ENCODE measurements at regions not wholly inside any gene's neighbourhood (a gene's known extent, or its start where the extent isn't known, plus 50 kb on each side); places are given as distances from the start of the nearest gene placed in this dataset.

DNA sequence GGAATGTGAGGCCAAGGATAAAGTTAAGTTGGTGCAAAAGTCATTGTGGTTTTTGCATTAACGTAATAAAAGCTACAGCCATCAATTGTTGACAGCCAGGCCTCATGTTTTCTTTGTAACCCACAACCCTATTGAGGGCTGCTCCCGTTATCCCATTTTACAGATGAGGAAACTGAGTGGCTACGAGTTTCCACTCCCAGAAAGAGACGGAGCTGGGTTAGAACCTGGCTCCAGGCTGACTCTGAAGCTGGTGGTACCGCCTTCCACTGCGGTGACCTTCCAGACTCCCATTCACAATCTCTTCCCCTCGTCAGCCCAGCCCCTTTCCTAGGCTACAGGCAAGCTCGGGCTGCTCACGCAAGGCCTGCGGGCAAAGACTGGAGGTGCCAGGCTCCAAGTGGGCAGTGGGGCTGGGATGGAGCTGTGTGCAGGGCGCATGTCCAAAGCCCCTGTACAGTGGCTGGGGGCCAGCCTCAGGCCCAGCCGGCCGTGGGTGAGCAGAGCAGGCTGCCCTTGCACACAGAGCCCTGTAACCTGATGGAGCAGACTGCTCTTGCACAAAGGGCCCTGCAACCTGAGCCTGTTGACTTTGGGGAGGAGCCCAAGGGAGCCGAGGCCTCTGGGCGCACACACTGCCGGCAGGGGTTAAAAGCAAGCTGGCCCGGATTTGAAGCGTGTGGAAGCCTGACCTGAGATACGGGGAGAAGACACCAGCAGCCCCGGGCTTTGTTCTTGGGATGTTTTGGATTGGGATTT, 97.4 kb upstream of the TMPRSS2 start:
- DNase-seq (ENCODE audit: extremely low read depth, low read depth) = no peak
- H3K4me3 ChIP-seq (replicated peaks; ENCODE audit: low read depth, low read length) = no peak overlapping the region
- TF ChIP-seq, protein P1, sequence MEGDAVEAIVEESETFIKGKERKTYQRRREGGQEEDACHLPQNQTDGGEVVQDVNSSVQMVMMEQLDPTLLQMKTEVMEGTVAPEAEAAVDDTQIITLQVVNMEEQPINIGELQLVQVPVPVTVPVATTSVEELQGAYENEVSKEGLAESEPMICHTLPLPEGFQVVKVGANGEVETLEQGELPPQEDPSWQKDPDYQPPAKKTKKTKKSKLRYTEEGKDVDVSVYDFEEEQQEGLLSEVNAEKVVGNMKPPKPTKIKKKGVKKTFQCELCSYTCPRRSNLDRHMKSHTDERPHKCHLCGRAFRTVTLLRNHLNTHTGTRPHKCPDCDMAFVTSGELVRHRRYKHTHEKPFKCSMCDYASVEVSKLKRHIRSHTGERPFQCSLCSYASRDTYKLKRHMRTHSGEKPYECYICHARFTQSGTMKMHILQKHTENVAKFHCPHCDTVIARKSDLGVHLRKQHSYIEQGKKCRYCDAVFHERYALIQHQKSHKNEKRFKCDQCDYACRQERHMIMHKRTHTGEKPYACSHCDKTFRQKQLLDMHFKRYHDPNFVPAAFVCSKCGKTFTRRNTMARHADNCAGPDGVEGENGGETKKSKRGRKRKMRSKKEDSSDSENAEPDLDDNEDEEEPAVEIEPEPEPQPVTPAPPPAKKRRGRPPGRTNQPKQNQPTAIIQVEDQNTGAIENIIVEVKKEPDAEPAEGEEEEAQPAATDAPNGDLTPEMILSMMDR (IDR thresholded peaks at IDR 0.05; ENCODE audit: low read depth, low read length, missing control alignments) = no peak

DNA sequence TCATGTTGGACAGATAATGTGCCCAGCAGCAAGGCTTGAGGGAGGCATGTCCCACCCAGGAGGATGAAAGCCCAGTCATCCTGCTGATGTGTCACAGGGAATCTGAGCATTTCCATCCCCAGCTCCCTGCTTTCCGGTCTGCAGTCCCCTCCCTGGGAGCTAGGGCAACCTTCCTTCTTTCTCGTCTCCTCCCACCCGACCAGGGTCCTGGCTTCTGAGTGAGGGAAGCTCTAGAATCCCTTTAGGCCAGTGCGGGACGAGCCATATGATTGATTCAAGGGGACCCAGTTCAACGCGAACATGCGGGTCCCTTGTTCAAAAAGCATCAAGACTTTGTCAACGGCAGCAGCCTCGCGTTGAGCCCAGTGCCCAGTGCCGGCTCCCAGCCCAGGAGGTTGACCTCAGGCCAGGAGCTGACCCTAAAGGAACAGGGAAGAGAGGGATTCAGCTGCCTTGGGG, 96.7 kb upstream of the TMPRSS2 start:
- no peak overlapping the region for H3K4me3 ChIP-seq (replicated peaks; ENCODE audit: low read depth, low read length)
- TF ChIP-seq, protein P1 (IDR thresholded peaks at IDR 0.05; ENCODE audit: low read depth, low read length, missing control alignments) = no peak
- DNase-seq (ENCODE audit: extremely low read depth, low read depth) = no peak

DNA sequence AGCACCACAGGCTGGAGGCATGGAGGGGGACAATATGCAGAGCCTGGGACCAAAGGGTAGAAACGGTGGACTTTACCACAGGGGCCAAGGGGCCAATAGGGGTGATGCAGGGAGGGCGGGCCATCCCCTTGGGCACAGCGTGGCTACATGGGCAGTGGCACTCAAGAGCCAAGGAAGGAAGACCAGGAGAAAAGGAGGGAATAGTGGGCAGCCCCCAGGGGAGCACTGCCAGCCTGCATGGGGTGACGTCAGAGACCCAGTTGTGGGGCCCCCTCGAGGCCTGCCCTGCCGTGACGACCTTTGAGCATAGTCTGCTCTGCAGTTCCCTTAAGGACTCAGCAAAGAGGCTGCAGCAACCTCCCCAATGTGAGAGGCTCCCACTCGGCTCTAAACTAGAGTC, 95.5 kb upstream of the TMPRSS2 start:
- DNase-seq (ENCODE audit: extremely low read depth, low read depth) = no peak
- H3K4me3 ChIP-seq (replicated peaks; ENCODE audit: low read depth, low read length) = no peak overlapping the region
- TF ChIP-seq, protein P1 (IDR thresholded peaks at IDR 0.05; ENCODE audit: low read depth, low read length, missing control alignments) = no peak

DNA sequence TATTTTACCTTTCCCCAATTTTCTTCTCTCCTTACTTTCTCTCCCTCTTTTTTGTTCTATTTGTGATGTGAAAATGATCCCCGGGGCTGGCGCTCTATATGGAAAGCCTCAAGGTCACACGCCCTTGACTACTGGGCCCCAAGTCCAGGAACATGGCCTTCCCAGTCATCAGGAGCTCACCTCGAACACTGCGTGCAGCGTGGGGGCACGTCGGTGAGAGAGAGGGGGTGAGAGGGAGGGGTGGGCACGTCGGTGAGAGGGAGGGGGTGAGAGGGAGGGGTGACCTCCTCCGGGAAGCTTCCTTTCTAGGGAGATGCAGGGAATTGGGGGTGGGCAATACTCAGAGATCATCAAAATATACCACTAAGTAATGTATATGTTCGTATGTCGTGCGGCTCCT, 94.6 kb upstream of the TMPRSS2 start:
- no peak for DNase-seq (ENCODE audit: extremely low read depth, low read depth)
- TF ChIP-seq, protein P1 (IDR thresholded peaks at IDR 0.05; ENCODE audit: low read depth, low read length, missing control alignments) = no peak
- H3K4me3 ChIP-seq (replicated peaks; ENCODE audit: low read depth, low read length) = no peak overlapping the region

DNA sequence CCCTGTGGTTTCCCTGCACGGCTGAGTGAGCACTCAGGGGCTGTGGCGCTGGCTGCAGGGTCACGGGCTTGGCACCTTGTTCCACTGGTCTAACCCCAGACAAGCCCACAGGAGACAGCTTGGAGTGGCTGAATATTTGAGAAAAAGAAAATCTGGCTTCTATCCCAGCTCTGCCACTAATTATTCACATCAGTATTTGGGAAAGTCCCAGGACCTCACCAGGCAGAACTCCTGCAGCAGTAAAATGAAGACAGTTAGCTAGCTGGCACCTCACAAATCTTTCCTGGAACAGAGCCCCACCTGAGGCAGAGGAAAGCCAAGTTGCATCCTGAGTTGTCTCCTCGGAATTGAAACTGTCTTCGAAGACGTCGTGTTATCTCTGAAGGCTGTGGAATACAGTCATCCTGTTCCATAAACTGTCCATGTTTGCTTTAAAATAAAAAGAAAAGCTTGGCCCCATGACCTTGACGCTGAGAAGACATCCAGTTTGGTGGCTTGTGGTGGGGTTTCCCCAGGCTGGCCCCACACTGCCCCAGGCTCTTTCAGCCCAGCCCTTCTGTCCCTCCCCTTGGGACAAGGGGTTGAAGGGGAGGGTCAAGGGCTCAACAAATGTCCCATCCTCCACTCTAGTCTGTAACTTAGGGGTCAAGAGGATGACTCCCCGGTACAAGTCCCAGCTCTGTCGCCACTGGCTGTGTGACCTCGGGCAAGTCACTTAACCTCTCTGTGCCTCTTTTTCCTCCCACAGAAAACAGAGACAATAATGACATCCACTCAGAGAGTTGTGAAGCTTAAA, 93.8 kb upstream of the TMPRSS2 start:
- H3K4me3 ChIP-seq (replicated peaks; ENCODE audit: low read depth, low read length) = no peak overlapping the region
- TF ChIP-seq, protein P1 (IDR thresholded peaks at IDR 0.05; ENCODE audit: low read depth, low read length, missing control alignments) = no peak
- peak; percentile 39 for DNase-seq (ENCODE audit: extremely low read depth, low read depth)

DNA sequence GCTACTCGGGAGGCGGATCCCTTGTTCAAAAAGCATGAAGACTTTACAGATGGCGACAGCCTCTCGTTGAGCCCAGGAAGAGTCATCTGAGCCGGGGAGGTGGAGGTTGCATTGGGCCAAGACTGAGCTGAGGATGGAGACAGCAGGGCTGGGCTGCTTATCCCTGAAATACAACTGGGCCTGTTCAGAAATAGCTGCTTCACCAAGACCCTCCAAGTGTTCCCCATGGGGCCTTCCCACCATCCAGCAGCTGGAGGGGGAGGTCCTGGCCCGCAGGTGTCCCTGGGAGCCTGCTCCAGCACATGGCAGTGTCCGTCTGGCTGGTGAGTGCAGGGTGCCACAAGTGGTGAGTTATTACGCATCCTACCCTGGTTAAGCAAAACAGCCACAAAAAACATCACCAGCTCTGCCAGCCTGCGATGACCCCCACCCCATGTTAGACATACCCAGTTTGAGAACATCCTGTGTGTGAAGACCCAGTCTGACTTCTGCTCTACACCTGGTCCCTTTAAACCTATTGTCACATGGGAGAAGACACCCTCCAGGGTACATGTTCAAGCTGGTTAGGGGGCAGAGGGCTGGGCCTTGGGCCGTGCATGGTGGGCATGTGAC, 93.1 kb upstream of the TMPRSS2 start:
- no peak overlapping the region for H3K4me3 ChIP-seq (replicated peaks; ENCODE audit: low read depth, low read length)
- DNase-seq (ENCODE audit: extremely low read depth, low read depth) = no peak
- TF ChIP-seq, protein P1 (IDR thresholded peaks at IDR 0.05; ENCODE audit: low read depth, low read length, missing control alignments) = no peak

All from HFF-Myc (cell line).